Activated T-helper 17 cell treated with anti-CD3 and anti-CD28 coated beads, Interleukin-2, amount 50 U/mL, for 72 hours (primary cell): ENCODE measurements at regions not wholly inside any gene's neighbourhood (a gene's known extent, or its start where the extent isn't known, plus 50 kb on each side); places are given as distances from the start of the nearest gene placed in this dataset.

Experiments used
- ATAC-seq: fragments of 150-1000 bp; cut with Tn5 transposase; replicated peaks from 2 replicates; pipeline ENCODE4 v1.10.0; 2021; ENCODE audit warnings: mild to moderate bottlenecking, moderate library complexity
- H3K27ac Mint-ChIP-seq: one replicate; pipeline ENCODE4 v1.8.0; 2022; ENCODE audit warnings: mixed read lengths
- H3K27me3 Mint-ChIP-seq: one replicate; pipeline ENCODE4 v1.8.0; 2022; ENCODE audit warnings: mixed read lengths
- H3K36me3 Mint-ChIP-seq: one replicate; pipeline ENCODE4 v1.8.0; 2022; ENCODE audit warnings: low read depth, mild to moderate bottlenecking, mixed read lengths
- H3K4me1 Mint-ChIP-seq: one replicate; pipeline ENCODE4 v1.8.0; 2022; ENCODE audit warnings: mixed read lengths
- H3K4me3 Mint-ChIP-seq: one replicate; pipeline ENCODE4 v1.8.0; 2022; ENCODE audit warnings: mild to moderate bottlenecking, mixed read lengths
- H3K9me3 Mint-ChIP-seq: one replicate; pipeline ENCODE4 v1.8.0; 2022; ENCODE audit warnings: mixed read lengths

GRCh38 chr5:163608621-163609020 lies 103.2 kb downstream of the MAT2B start:
- H3K27me3 Mint-ChIP-seq = peaks cover 13% of the 10 kb centered on the region
- no peaks in the 10 kb centered on the region for H3K9me3 Mint-ChIP-seq
- no peak overlapping the region for H3K27ac Mint-ChIP-seq
- H3K36me3 Mint-ChIP-seq = no peaks in the 10 kb centered on the region
- no peak for ATAC-seq
- H3K4me1 Mint-ChIP-seq = no peaks in the 10 kb centered on the region
- no peak overlapping the region for H3K4me3 Mint-ChIP-seq

GRCh38 chr5:163609910-163610309 lies 104.5 kb downstream of the MAT2B start:
- Mint-ChIP-seq H3K9me3 (no peaks in the 10 kb centered on the region), H3K36me3 (no peaks in the 10 kb centered on the region), H3K4me1 (no peaks in the 10 kb centered on the region), H3K4me3 (no peak overlapping the region), H3K27ac (no peak overlapping the region), H3K27me3 (peaks cover 10% of the 10 kb centered on the region)
- no peak for ATAC-seq

- Mint-ChIP-seq H3K27ac (no peak overlapping the region), H3K36me3 (no peaks in the 10 kb centered on the region), H3K4me3 (no peak overlapping the region), H3K27me3 (peaks cover 8% of the 10 kb centered on the region), H3K4me1 (no peaks in the 10 kb centered on the region), H3K9me3 (no peaks in the 10 kb centered on the region)
- ATAC-seq = no peak
These were observed 107.1 kb downstream of the MAT2B start for GRCh38 chr5:163612358-163613149.

- Mint-ChIP-seq H3K9me3 (no peaks in the 10 kb centered on the region), H3K36me3 (no peaks in the 10 kb centered on the region), H3K27me3 (peaks cover 8% of the 10 kb centered on the region), H3K27ac (no peak overlapping the region), H3K4me1 (no peaks in the 10 kb centered on the region), H3K4me3 (no peak overlapping the region)
- ATAC-seq = no peak
These were observed 107.7 kb downstream of the MAT2B start for GRCh38 chr5:163613150-163613442.

- Mint-ChIP-seq H3K4me1 (no peaks in the 10 kb centered on the region), H3K4me3 (no peak overlapping the region), H3K27ac (no peak overlapping the region), H3K27me3 (peaks cover 7% of the 10 kb centered on the region), H3K36me3 (no peaks in the 10 kb centered on the region), H3K9me3 (no peaks in the 10 kb centered on the region)
- ATAC-seq = no peak
These were observed 109.4 kb downstream of the MAT2B start for GRCh38 chr5:163614787-163615186.

- Mint-ChIP-seq H3K36me3 (no peaks in the 10 kb centered on the region), H3K27me3 (peaks cover 17% of the 10 kb centered on the region)
These were observed 114.0 kb downstream of the MAT2B start for GRCh38 chr5:163619273-163619934.

GRCh38 chr5:163619951-163620350 lies 114.5 kb downstream of the MAT2B start:
- no peak overlapping the region for H3K27ac Mint-ChIP-seq
- H3K4me1 Mint-ChIP-seq = no peaks in the 10 kb centered on the region
- no peaks in the 10 kb centered on the region for H3K9me3 Mint-ChIP-seq
- no peak overlapping the region for H3K4me3 Mint-ChIP-seq
- no peaks in the 10 kb centered on the region for H3K36me3 Mint-ChIP-seq
- ATAC-seq = no peak
- H3K27me3 Mint-ChIP-seq = peaks cover 19% of the 10 kb centered on the region

More at GRCh38 chr5:163619273-163619934, 114.0 kb downstream of the MAT2B start:
- H3K4me1 Mint-ChIP-seq = no peaks in the 10 kb centered on the region
- H3K9me3 Mint-ChIP-seq = no peaks in the 10 kb centered on the region
- no peak overlapping the region for H3K4me3 Mint-ChIP-seq
- no peak overlapping the region for H3K27ac Mint-ChIP-seq
- no peak for ATAC-seq

GRCh38 chr5:163622799-163623198 lies 117.4 kb downstream of the MAT2B start:
- ATAC-seq = no peak
- H3K36me3 Mint-ChIP-seq = no peaks in the 10 kb centered on the region
- H3K27ac Mint-ChIP-seq = no peak overlapping the region
- no peak overlapping the region for H3K4me3 Mint-ChIP-seq
- H3K4me1 Mint-ChIP-seq = no peaks in the 10 kb centered on the region
- no peaks in the 10 kb centered on the region for H3K9me3 Mint-ChIP-seq
- peaks cover 18% of the 10 kb centered on the region for H3K27me3 Mint-ChIP-seq

- Mint-ChIP-seq H3K36me3 (no peaks in the 10 kb centered on the region), H3K4me1 (no peaks in the 10 kb centered on the region), H3K9me3 (no peaks in the 10 kb centered on the region), H3K27me3 (peaks cover 18% of the 10 kb centered on the region), H3K27ac (no peak overlapping the region), H3K4me3 (no peak overlapping the region)
- no peak for ATAC-seq
These were observed 118.1 kb downstream of the MAT2B start for GRCh38 chr5:163623524-163623923.

GRCh38 chr5:163623986-163624385 lies 118.6 kb downstream of the MAT2B start:
- H3K27me3 Mint-ChIP-seq = peaks cover 18% of the 10 kb centered on the region
- no peaks in the 10 kb centered on the region for H3K9me3 Mint-ChIP-seq
- H3K36me3 Mint-ChIP-seq = no peaks in the 10 kb centered on the region
- H3K27ac Mint-ChIP-seq = no peak overlapping the region
- H3K4me3 Mint-ChIP-seq = no peak overlapping the region
- H3K4me1 Mint-ChIP-seq = no peaks in the 10 kb centered on the region
- ATAC-seq = no peak

GRCh38 chr5:163624431-163624830 lies 119.0 kb downstream of the MAT2B start:
- Mint-ChIP-seq H3K27me3 (peaks cover 18% of the 10 kb centered on the region), H3K4me1 (no peaks in the 10 kb centered on the region), H3K9me3 (no peaks in the 10 kb centered on the region), H3K27ac (no peak overlapping the region), H3K36me3 (no peaks in the 10 kb centered on the region), H3K4me3 (no peak overlapping the region)
- ATAC-seq = no peak

- Mint-ChIP-seq H3K4me1 (no peaks in the 10 kb centered on the region), H3K36me3 (no peaks in the 10 kb centered on the region), H3K9me3 (no peaks in the 10 kb centered on the region), H3K27me3 (peaks cover 12% of the 10 kb centered on the region), H3K4me3 (no peak overlapping the region), H3K27ac (no peak overlapping the region)
- no peak for ATAC-seq
These were observed 121.5 kb downstream of the MAT2B start for GRCh38 chr5:163626904-163627434.

- H3K9me3 Mint-ChIP-seq = no peaks in the 10 kb centered on the region
These were observed 126.4 kb downstream of the MAT2B start for GRCh38 chr5:163631856-163632255.

GRCh38 chr5:163633926-163634460 lies 128.6 kb downstream of the MAT2B start:
- no peaks in the 10 kb centered on the region for H3K4me1 Mint-ChIP-seq
- no peak for ATAC-seq
- H3K27me3 Mint-ChIP-seq = peaks cover 7% of the 10 kb centered on the region
- H3K36me3 Mint-ChIP-seq = no peaks in the 10 kb centered on the region
- H3K27ac Mint-ChIP-seq = no peak overlapping the region
- no peak overlapping the region for H3K4me3 Mint-ChIP-seq
- H3K9me3 Mint-ChIP-seq = no peaks in the 10 kb centered on the region

More at GRCh38 chr5:163631856-163632255, 126.4 kb downstream of the MAT2B start:
- H3K27ac Mint-ChIP-seq = no peak overlapping the region
- peaks cover 2% of the 10 kb centered on the region for H3K27me3 Mint-ChIP-seq
- H3K4me3 Mint-ChIP-seq = no peak overlapping the region
- no peaks in the 10 kb centered on the region for H3K4me1 Mint-ChIP-seq
- ATAC-seq = no peak
- H3K36me3 Mint-ChIP-seq = no peaks in the 10 kb centered on the region

- H3K4me3 Mint-ChIP-seq = no peak overlapping the region
- H3K9me3 Mint-ChIP-seq = no peaks in the 10 kb centered on the region
- no peak overlapping the region for H3K27ac Mint-ChIP-seq
- H3K36me3 Mint-ChIP-seq = no peaks in the 10 kb centered on the region
- no peaks in the 10 kb centered on the region for H3K4me1 Mint-ChIP-seq
- peaks cover 7% of the 10 kb centered on the region for H3K27me3 Mint-ChIP-seq
- no peak for ATAC-seq
These were observed 130.2 kb downstream of the MAT2B start for GRCh38 chr5:163635631-163636030.
